Right ventricle myocardium superior (tissue), 1 donor: ENCODE measurements at regions not wholly inside any gene's neighbourhood (a gene's known extent, or its start where the extent isn't known, plus 50 kb on each side); places are given as distances from the start of the nearest gene placed in this dataset.
A peak's percentile ranks its signal among the peaks of the same experiment; 100 is the strongest.
"Not testable (repeated sequence)": the region's sequence is repeated elsewhere in the genome, so short reads cannot be mapped to it uniquely, and the experiment has no call there.

Source experiments
- ATAC-seq: fragments of 200-7000 bp; cut with Tn5 transposase; one replicate; pipeline ENCODE4 v1.9.1; 2020; ENCODE audit warnings: mild to moderate bottlenecking; ENCODE audit not compliant: poor library complexity
- DNase-seq: peaks from one replicate; pipeline ENCODE4 v3.0.0-alpha.2; 2020
- intact Hi-C: fragments of 100-400 bp; cut with DNase I; formaldehyde crosslinking; loops from one replicate; pipeline ENCODE4 v1.11.2; 2022
- donor health status: DM: no; HTN: yes; CAD: no; lungs with severe emphysema.

- DNase-seq, result peak; percentile 69
- intact Hi-C loops, result no loop called here
- ATAC-seq, result peak; percentile 50
Measured at GRCh38 chr17:83155128-83156121, 76.0 kb downstream of the METRNL start.

GRCh38 chr17:83156408-83156807 lies 77.0 kb downstream of the METRNL start:
- no peak for ATAC-seq
- intact Hi-C loops, result no loop called here
- DNase-seq, result no peak

- ATAC-seq (no peak), DNase-seq (no peak)
- intact Hi-C loops, result no loop called here
Measured at GRCh38 chr17:83159204-83160049, 80.0 kb downstream of the METRNL start.

- no peak for ATAC-seq
- intact Hi-C loops, result no loop called here
- DNase-seq, result no peak
Measured at GRCh38 chr17:83160443-83161297, 81.3 kb downstream of the METRNL start.

GRCh38 chr17:83161298-83162034 lies 82.1 kb downstream of the METRNL start:
- ATAC-seq (no peak), DNase-seq (no peak)
- intact Hi-C loops, result no loop called here

GRCh38 chr17:83162035-83162745 lies 82.8 kb downstream of the METRNL start:
- DNase-seq (no peak), ATAC-seq (no peak)
- intact Hi-C loops, result no loop called here

GRCh38 chr17:83164490-83164889 lies 85.1 kb downstream of the METRNL start:
- no peak for DNase-seq
- intact Hi-C loops, result no loop called here
- ATAC-seq, result no peak

GRCh38 chr17:83170571-83171260 lies 91.3 kb downstream of the METRNL start:
- ATAC-seq, result no peak
- intact Hi-C loops, result no loop called here

GRCh38 chr17:83171661-83172060 lies 92.3 kb downstream of the METRNL start:
- DNase-seq (peak; percentile 30), ATAC-seq (no peak)
- intact Hi-C loops, result no loop called here

More at GRCh38 chr17:83170571-83171260, 91.3 kb downstream of the METRNL start:
- no peak for DNase-seq

GRCh38 chr17:83172099-83172498 lies 92.7 kb downstream of the METRNL start:
- ATAC-seq, intact Hi-C loops: not testable (repeated sequence)
- peak; percentile 11 for DNase-seq

GRCh38 chr17:83172646-83173045 lies 93.2 kb downstream of the METRNL start:
- DNase-seq, intact Hi-C loops, ATAC-seq: not testable (repeated sequence)

GRCh38 chr17:83173180-83173913 lies 93.9 kb downstream of the METRNL start:
- peak; percentile 3 for DNase-seq
- ATAC-seq, intact Hi-C loops: not testable (repeated sequence)

- intact Hi-C loops, result no loop called here
- no peak for DNase-seq
- no peak for ATAC-seq
Measured at GRCh38 chr17:83173914-83174361, 94.5 kb downstream of the METRNL start.

GRCh38 chr17:83174362-83175118 lies 95.1 kb downstream of the METRNL start:
- DNase-seq (peak; percentile 61), ATAC-seq (peak; percentile 15)
- intact Hi-C loops, result no loop called here

GRCh38 chr17:83175119-83175821 lies 95.9 kb downstream of the METRNL start:
- DNase-seq (peak; percentile 27), ATAC-seq (no peak)
- intact Hi-C loops, result no loop called here
